Tibial artery (tissue), 4 donors: ENCODE measurements at regions not wholly inside any gene's neighbourhood (a gene's known extent, or its start where the extent isn't known, plus 50 kb on each side); places are given as distances from the start of the nearest gene placed in this dataset.

Experiments
- DNase-seq, 2 donors: peaks; one replicate each; pipeline ENCODE4 v3.0.0-alpha.2; 2019
- H3K27ac ChIP-seq, 2 donors: fragments of 200-600 bp; sonication (generic) in 1 of 2; 1 replicate in 1 of 2; 2 replicates in 1 of 2; pipeline ENCODE4 v1.5.1; 2018 to 2019; ENCODE audit warnings: mild to moderate bottlenecking in 1 of 2
- H3K27me3 ChIP-seq, 2 donors: fragments of 200-600 bp; sonication (generic) in 1 of 2; one replicate each; pipeline versions ENCODE4 v1.5.1 to v1.6.0; 2016 to 2019
- H3K36me3 ChIP-seq, 3 donors: fragments of 200-600 bp; sonication (generic) in 2 of 3; one replicate each; pipeline ENCODE4 v1.5.1; 2016 to 2019; ENCODE audit warnings: mild to moderate bottlenecking in 2 of 3
- H3K4me1 ChIP-seq, 4 donors: fragments of 200-600 bp; sonication (generic) in 2 of 4; 1 replicate in 3 of 4; 2 replicates in 1 of 4; pipeline ENCODE4 v1.5.1; 2016 to 2019
- H3K4me3 ChIP-seq, 2 donors: fragments of 200-600 bp; sonication (generic) in 1 of 2; 1 replicate in 1 of 2; 2 replicates in 1 of 2; pipeline ENCODE4 v1.5.1; 2018 to 2019; ENCODE audit warnings: mild to moderate bottlenecking in 2 of 2
- H3K9me3 ChIP-seq, 3 donors: fragments of 200-600 bp; sonication (generic) in 1 of 3; one replicate each; pipeline ENCODE4 v1.5.1; 2016 to 2019
- CTCF ChIP-seq, 2 experiments: fragments of 200-600 bp in 1 of 2; fragments of 450-650 bp in 1 of 2; IDR thresholded peaks; one replicate each; pipeline ENCODE4 v1.5.1; 2017 to 2019; ENCODE audit warnings: antibody characterized with exemption in 2 of 2, mild to moderate bottlenecking in 1 of 2, moderate library complexity in 1 of 2
- intact Hi-C: fragments of 100-400 bp; cut with DNase I; formaldehyde crosslinking; loops from one replicate; pipeline ENCODE4 v1.15.0; 2023; ENCODE audit warnings: low total_unique reads

DNA sequence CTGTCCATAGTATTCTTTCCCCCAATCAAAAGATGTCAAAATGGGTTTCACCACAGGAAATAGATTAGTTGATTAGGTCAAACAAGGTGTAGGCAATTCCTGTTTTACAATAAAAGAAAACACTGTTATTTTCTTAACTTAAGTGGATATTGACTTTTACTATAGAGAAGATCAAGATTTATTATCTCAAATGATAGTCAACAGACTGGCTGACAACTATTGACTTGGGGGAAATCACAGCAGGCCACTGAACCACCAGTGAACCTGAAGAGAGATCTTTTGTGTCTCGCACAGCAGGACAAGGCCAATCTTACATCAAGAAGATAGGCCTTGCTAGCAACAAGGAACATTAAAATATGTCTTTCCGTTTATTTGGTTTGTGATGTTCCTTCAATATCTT, 1187.6 kb downstream of the SI start:
- intact Hi-C loops, result no loop called here
- no peak overlapping the region for H3K27ac ChIP-seq

GRCh38 chr3:163879172-163879571, 1199.1 kb downstream of the SI start:
- H3K36me3 ChIP-seq, result no peaks in the 10 kb centered on the region
- intact Hi-C loops, result no loop called here
- no peaks in the 10 kb centered on the region for H3K27me3 ChIP-seq

More for the DNA sequence above, 1187.6 kb downstream of the SI start:
- no peaks in the 10 kb centered on the region for H3K4me1 ChIP-seq
- no peak for TF ChIP-seq CTCF (IDR thresholded peaks at IDR 0.05)
- H3K9me3 ChIP-seq, result no peaks in the 10 kb centered on the region
- no peak overlapping the region for H3K4me3 ChIP-seq
- H3K27me3 ChIP-seq, result no peaks in the 10 kb centered on the region
- H3K36me3 ChIP-seq, result no peaks in the 10 kb centered on the region
- no peak for DNase-seq

GRCh38 chr3:163878396-163878795, 1199.9 kb downstream of the SI start:
- peaks cover 0 to 4% (median 0%) of the 10 kb centered on the region in 3 donors for H3K9me3 ChIP-seq
- no peak for DNase-seq
- H3K36me3 ChIP-seq, result no peaks in the 10 kb centered on the region
- H3K4me1 ChIP-seq, result no peaks in the 10 kb centered on the region
- no peak overlapping the region for H3K4me3 ChIP-seq
- H3K27me3 ChIP-seq, result no peaks in the 10 kb centered on the region
- no peak for TF ChIP-seq CTCF (IDR thresholded peaks at IDR 0.05)
- no peak overlapping the region for H3K27ac ChIP-seq
- intact Hi-C loops, result no loop called here

More at GRCh38 chr3:163879172-163879571, 1199.1 kb downstream of the SI start:
- peaks cover 0 to 4% (median 0%) of the 10 kb centered on the region in 3 donors for H3K9me3 ChIP-seq
- no peak for TF ChIP-seq CTCF (IDR thresholded peaks at IDR 0.05)
- no peak overlapping the region for H3K27ac ChIP-seq
- no peak overlapping the region for H3K4me3 ChIP-seq
- no peak for DNase-seq
- no peaks in the 10 kb centered on the region for H3K4me1 ChIP-seq

DNA sequence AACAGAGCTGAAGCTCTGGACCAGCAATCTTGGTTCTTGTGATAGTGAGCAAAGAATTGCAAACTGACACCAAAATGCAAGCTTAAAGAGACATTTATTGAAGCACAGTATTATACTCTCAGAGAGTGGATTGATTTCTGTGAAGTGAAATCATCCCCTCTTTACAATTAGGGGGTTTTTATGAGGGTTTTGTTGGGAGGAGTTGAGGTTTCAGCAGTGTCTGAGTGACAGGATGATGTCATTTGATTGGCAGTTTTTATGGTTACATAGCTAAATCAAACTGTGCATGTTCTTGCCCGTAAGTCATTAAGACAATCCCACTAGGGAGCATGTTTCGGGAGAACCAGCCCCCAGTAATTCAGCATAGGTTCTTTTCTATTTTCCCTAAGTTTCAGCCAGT, 1200.5 kb downstream of the SI start:
- H3K4me1 ChIP-seq, result no peaks in the 10 kb centered on the region
- no peaks in the 10 kb centered on the region for H3K36me3 ChIP-seq
- no peaks in the 10 kb centered on the region for H3K27me3 ChIP-seq
- H3K9me3 ChIP-seq, result peaks cover 0 to 4% (median 0%) of the 10 kb centered on the region in 3 donors
- intact Hi-C loops, result no loop called here
- no peak overlapping the region for H3K4me3 ChIP-seq
- no peak for DNase-seq
- TF ChIP-seq CTCF (IDR thresholded peaks at IDR 0.05), result no peak
- no peak overlapping the region for H3K27ac ChIP-seq

GRCh38 chr3:163863146-163863545, 1215.2 kb downstream of the SI start:
- TF ChIP-seq CTCF (IDR thresholded peaks at IDR 0.05), result no peak
- H3K4me1 ChIP-seq, result no peaks in the 10 kb centered on the region
- H3K27ac ChIP-seq, result no peak overlapping the region
- H3K27me3 ChIP-seq, result no peaks in the 10 kb centered on the region
- intact Hi-C loops, result no loop called here
- no peak for DNase-seq
- H3K4me3 ChIP-seq, result no peak overlapping the region
- H3K36me3 ChIP-seq, result no peaks in the 10 kb centered on the region
- H3K9me3 ChIP-seq, result no peaks in the 10 kb centered on the region

- no peak for DNase-seq
- no peak overlapping the region for H3K27ac ChIP-seq
- intact Hi-C loops, result no loop called here
- H3K4me3 ChIP-seq, result no peak overlapping the region
- no peaks in the 10 kb centered on the region for H3K36me3 ChIP-seq
- no peaks in the 10 kb centered on the region for H3K27me3 ChIP-seq
- no peak for TF ChIP-seq CTCF (IDR thresholded peaks at IDR 0.05)
- H3K4me1 ChIP-seq, result no peaks in the 10 kb centered on the region
- H3K9me3 ChIP-seq, result no peaks in the 10 kb centered on the region
Measured at GRCh38 chr3:163852233-163852632, 1226.1 kb downstream of the SI start.
